Mononuclear cell (primary cell): ENCODE measurements at regions not wholly inside any gene's neighbourhood (a gene's known extent, or its start where the extent isn't known, plus 50 kb on each side); places are given as distances from the start of the nearest gene placed in this dataset.
"Not testable (repeated sequence)": the region's sequence is repeated elsewhere in the genome, so short reads cannot be mapped to it uniquely, and the experiment has no call there.

Experiments used
- H3K27me3 ChIP-seq: 2 replicates; pipeline ENCODE4 v1.6.0; 2011; ENCODE audit warnings: low read length, control low read depth; ENCODE audit not compliant: insufficient read depth
- H3K4me1 ChIP-seq: 2 replicates; pipeline ENCODE4 v1.5.1; 2011; ENCODE audit warnings: mild to moderate bottlenecking, low read length, control low read depth; ENCODE audit not compliant: insufficient read depth
- H3K4me3 ChIP-seq: 2 replicates; pipeline ENCODE4 v1.5.1; 2011; ENCODE audit warnings: mild to moderate bottlenecking, low read length, moderate library complexity
- H3K9me3 ChIP-seq: 2 replicates; pipeline ENCODE4 v1.5.1; 2011; ENCODE audit warnings: low read depth, mild to moderate bottlenecking, control low read depth, low read length

GRCh38 chr9:85863875-85864274 lies 77.1 kb upstream of the NAA35 start:
- Histone ChIP-seq H3K27me3 (no peaks in the 10 kb centered on the region), H3K4me1 (no peaks in the 10 kb centered on the region), H3K9me3 (no peaks in the 10 kb centered on the region), H3K4me3 (no peak overlapping the region)

- no peak overlapping the region for H3K4me3 ChIP-seq
- no peaks in the 10 kb centered on the region for H3K27me3 ChIP-seq
- H3K9me3 ChIP-seq: no peaks in the 10 kb centered on the region
- H3K4me1 ChIP-seq: no peaks in the 10 kb centered on the region
Observed at GRCh38 chr9:85871008-85871407, 69.9 kb upstream of the NAA35 start.

- not testable (repeated sequence) for H3K27me3 ChIP-seq, H3K4me1 ChIP-seq, H3K4me3 ChIP-seq, H3K9me3 ChIP-seq
Observed at GRCh38 chr9:85871683-85872082, 69.3 kb upstream of the NAA35 start.

GRCh38 chr9:85872463-85872862 lies 68.5 kb upstream of the NAA35 start:
- Histone ChIP-seq H3K27me3 (no peaks in the 10 kb centered on the region), H3K4me3 (no peak overlapping the region), H3K9me3 (no peaks in the 10 kb centered on the region), H3K4me1 (no peaks in the 10 kb centered on the region)

- Histone ChIP-seq H3K9me3 (no peaks in the 10 kb centered on the region), H3K4me3 (no peak overlapping the region), H3K4me1 (no peaks in the 10 kb centered on the region)
Observed at GRCh38 chr9:85876628-85877027, 64.3 kb upstream of the NAA35 start.

GRCh38 chr9:85878872-85879597 lies 61.9 kb upstream of the NAA35 start:
- H3K4me1 ChIP-seq, H3K9me3 ChIP-seq, H3K4me3 ChIP-seq, H3K27me3 ChIP-seq: not testable (repeated sequence)

More at GRCh38 chr9:85876628-85877027, 64.3 kb upstream of the NAA35 start:
- H3K27me3 ChIP-seq: no peaks in the 10 kb centered on the region

GRCh38 chr9:85880507-85880906 lies 60.4 kb upstream of the NAA35 start:
- not testable (repeated sequence) for H3K27me3 ChIP-seq, H3K4me3 ChIP-seq, H3K9me3 ChIP-seq, H3K4me1 ChIP-seq

- Histone ChIP-seq H3K27me3 (no peaks in the 10 kb centered on the region), H3K9me3 (no peaks in the 10 kb centered on the region), H3K4me1 (no peaks in the 10 kb centered on the region), H3K4me3 (no peak overlapping the region)
Observed at GRCh38 chr9:85884256-85884655, 56.7 kb upstream of the NAA35 start.

- Histone ChIP-seq H3K9me3 (no peaks in the 10 kb centered on the region), H3K4me1 (no peaks in the 10 kb centered on the region), H3K27me3 (no peaks in the 10 kb centered on the region), H3K4me3 (no peak overlapping the region)
Observed at GRCh38 chr9:85890962-85891361, 50.0 kb upstream of the NAA35 start.
